ENCODE measurements at regions not wholly inside any gene's neighbourhood (a gene's known extent, or its start where the extent isn't known, plus 50 kb on each side); places are given as distances from the start of the nearest gene placed in this dataset.
"Not testable (repeated sequence)": the region's sequence is repeated elsewhere in the genome, so short reads cannot be mapped to it uniquely, and the experiment has no call there.

- not testable (repeated sequence) for TF ChIP-seq USF2 (CRISPR knock-in tag; IDR thresholded peaks at IDR 0.05); CTCF (IDR thresholded peaks at IDR 0.05); ZSCAN18 (CRISPR knock-in tag; IDR thresholded peaks at IDR 0.05); CREB1 (CRISPR knock-in tag; IDR thresholded peaks at IDR 0.05); ZNF219 (CRISPR knock-in tag; IDR thresholded peaks at IDR 0.05; ENCODE audit: borderline replicate concordance); IRF2 (CRISPR knock-in tag; IDR thresholded peaks at IDR 0.05; ENCODE audit: borderline replicate concordance, low read depth)
Measured at GRCh38 chr1:121087221-121087620, 96.9 kb downstream of the FAM72B start.
